HUES64 (cell line): ENCODE measurements at regions not wholly inside any gene's neighbourhood (a gene's known extent, or its start where the extent isn't known, plus 50 kb on each side); places are given as distances from the start of the nearest gene placed in this dataset.
"Not testable (repeated sequence)": the region's sequence is repeated elsewhere in the genome, so short reads cannot be mapped to it uniquely, and the experiment has no call there.

Experiments used
- H3K27ac ChIP-seq: 2 replicates; pipeline ENCODE4 v1.7.0; 2013; ENCODE audit warnings: low read depth, low read length, inconsistent platforms
- H3K27me3 ChIP-seq: 2 replicates; pipeline ENCODE4 v1.6.1; 2013; ENCODE audit warnings: mild to moderate bottlenecking, low read length; ENCODE audit not compliant: insufficient read depth
- H3K36me3 ChIP-seq: 2 replicates; pipeline ENCODE4 v1.6.1; 2013; ENCODE audit warnings: mild to moderate bottlenecking, low read length; ENCODE audit not compliant: insufficient read depth
- H3K4me1 ChIP-seq: 2 replicates; pipeline ENCODE4 v1.6.1; 2013; ENCODE audit warnings: mild to moderate bottlenecking, low read length, moderate library complexity; ENCODE audit not compliant: insufficient read depth
- H3K4me3 ChIP-seq: 2 replicates; pipeline ENCODE4 v1.5.1; 2013; ENCODE audit warnings: mild to moderate bottlenecking, low read length, moderate library complexity
- H3K9ac ChIP-seq: 2 replicates; pipeline ENCODE4 v1.6.1; 2013; ENCODE audit warnings: mild to moderate bottlenecking, low read depth, low read length
- H3K9me3 ChIP-seq: 2 replicates; pipeline ENCODE4 v1.6.1; 2013; ENCODE audit warnings: low read depth, low read length; ENCODE audit not compliant: insufficient read depth
- WGBS: fragments of 150-250, 120-280 bp; methylation state at CpG from one replicate; pipeline ENCODE4 v1.1.7; 2013; ENCODE audit warnings: missing lambda C conversion rate; 5-methylcytosine and 5-hydroxymethylcytosine counted together

GRCh38 chr3:167051421-167051820 is 328.7 kb downstream of the ZBBX start:
- no peaks in the 10 kb centered on the region for H3K36me3 ChIP-seq
- no peak overlapping the region for H3K27ac ChIP-seq
- WGBS: 73% methylated on average over 4 of the region's 4 CpGs
- no peak overlapping the region for H3K9ac ChIP-seq
- H3K4me1 ChIP-seq: peaks cover 6% of the 10 kb centered on the region
- H3K27me3 ChIP-seq: no peaks in the 10 kb centered on the region
- no peaks in the 10 kb centered on the region for H3K9me3 ChIP-seq
- no peak overlapping the region for H3K4me3 ChIP-seq

DNA sequence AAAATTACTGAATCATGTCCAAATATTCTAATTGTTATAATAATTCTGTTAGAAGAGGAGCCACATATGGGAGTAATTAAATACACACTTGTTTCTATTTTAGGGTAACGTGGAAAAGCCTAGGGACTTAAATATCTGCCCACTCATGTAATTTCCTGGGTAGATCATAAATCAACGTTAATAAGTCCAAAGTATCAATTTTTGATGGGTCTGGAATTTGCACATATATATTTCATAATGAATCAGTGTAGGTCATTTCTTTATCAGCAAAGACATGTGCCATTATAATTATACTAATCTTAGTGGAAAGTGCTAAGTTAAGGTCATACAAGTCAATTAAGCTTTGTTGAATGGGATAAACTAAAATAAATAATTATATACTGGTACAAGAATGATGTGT is 346.2 kb downstream of the ZBBX start:
- no CpG with 5 or more reads among the region's 2 CpGs for WGBS
- H3K4me1 ChIP-seq: no peaks in the 10 kb centered on the region
- no peaks in the 10 kb centered on the region for H3K9me3 ChIP-seq
- H3K4me3 ChIP-seq: no peak overlapping the region
- H3K27ac ChIP-seq: no peak overlapping the region
- H3K36me3 ChIP-seq: no peaks in the 10 kb centered on the region
- no peak overlapping the region for H3K9ac ChIP-seq
- no peaks in the 10 kb centered on the region for H3K27me3 ChIP-seq

DNA sequence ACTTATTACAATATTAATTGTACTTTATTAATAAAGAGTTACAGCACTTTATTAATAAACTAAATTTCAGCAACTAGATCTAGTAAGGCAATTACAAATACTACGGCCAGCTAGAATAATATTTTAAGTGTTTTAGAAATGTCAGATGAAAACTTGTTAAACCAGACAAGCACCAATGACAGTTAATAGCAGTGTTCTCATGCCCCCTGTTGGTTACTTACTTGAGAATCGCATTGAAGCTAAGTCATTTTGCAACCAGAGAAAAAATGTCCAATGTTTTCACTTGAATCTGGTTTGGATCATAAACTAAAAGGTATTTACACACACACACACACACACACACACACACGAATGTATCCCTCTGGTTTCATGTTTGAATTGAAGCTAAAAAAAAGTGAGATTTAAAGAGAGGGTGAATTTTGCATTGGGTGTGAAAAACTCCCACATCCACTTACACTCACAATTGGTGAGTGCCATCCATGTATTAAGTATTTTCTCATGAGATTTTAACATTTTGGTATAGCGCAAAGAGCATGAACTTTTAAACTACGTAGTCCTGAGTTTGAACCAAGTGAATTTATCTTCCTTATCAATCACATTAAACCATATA is 347.7 kb downstream of the ZBBX start:
- Histone ChIP-seq H3K36me3 (no peaks in the 10 kb centered on the region), H3K27me3 (no peaks in the 10 kb centered on the region), H3K9ac (no peak overlapping the region), H3K27ac (no peak overlapping the region), H3K4me3 (no peak overlapping the region), H3K4me1 (no peaks in the 10 kb centered on the region), H3K9me3 (no peaks in the 10 kb centered on the region)
- WGBS: 68% methylated on average over 3 of the region's 5 CpGs

DNA sequence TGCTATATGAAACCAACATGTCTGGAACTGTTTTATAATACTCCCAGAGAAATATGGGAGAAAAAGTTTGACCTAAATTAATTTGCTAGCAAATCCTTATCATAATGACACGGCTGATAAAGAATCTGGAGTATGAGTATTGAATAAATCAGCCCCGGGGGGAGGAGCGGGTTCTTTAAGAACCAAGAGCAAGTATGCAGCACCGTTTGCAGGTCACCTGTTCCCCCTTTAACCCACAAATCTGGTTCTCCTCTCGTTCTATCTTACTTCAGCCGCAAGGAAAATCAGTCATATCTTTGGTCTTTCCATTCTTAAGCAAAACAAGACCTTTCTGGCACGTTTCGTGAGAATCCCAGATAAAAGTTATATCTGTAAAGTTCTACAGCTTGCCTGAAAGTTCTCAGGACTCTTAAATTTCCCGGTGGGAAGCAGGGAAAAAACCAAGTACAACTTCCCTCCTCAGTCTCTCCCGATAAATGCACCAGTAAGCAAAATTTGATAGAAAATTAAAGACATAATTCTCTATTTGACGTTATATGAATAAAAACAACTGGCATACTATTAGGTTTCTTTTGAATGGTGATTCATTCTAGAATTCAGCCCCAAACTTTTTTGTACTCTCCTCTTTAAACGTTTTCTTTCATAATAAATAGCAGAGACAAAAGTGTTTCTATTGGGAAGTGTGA is 348.6 kb downstream of the ZBBX start:
- H3K4me1 ChIP-seq: no peaks in the 10 kb centered on the region
- 81% methylated on average over 10 of the region's 12 CpGs for WGBS
- no peak overlapping the region for H3K27ac ChIP-seq
- no peak overlapping the region for H3K9ac ChIP-seq
- no peak overlapping the region for H3K4me3 ChIP-seq
- H3K36me3 ChIP-seq: no peaks in the 10 kb centered on the region
- H3K27me3 ChIP-seq: no peaks in the 10 kb centered on the region
- no peaks in the 10 kb centered on the region for H3K9me3 ChIP-seq

- Histone ChIP-seq H3K4me1 (no peaks in the 10 kb centered on the region), H3K36me3 (no peaks in the 10 kb centered on the region), H3K9ac (no peak overlapping the region), H3K9me3 (no peaks in the 10 kb centered on the region), H3K27me3 (no peaks in the 10 kb centered on the region), H3K27ac (no peak overlapping the region), H3K4me3 (no peak overlapping the region)
- WGBS: 87% methylated on average over 3 of the region's 4 CpGs
These were observed 349.9 kb downstream of the ZBBX start for GRCh38 chr3:167030082-167030725.

DNA sequence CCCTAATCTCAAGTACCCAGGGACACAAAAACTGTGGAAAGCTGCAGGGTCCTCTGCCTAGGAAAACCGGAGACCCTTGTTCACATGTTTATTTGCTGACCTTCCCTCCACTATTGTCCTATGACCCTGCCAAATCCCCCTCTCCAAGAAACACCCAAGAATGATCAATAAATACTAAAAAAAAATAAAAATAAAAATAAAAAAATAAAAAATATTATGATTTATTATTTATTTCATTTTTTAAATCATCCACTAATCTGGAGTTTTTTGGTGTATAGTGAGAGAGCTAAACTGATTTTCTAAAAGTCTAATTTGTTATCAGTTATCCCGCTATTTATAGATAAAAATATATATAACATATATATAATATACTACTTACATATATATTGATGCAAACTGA is 360.6 kb downstream of the ZBBX start:
- H3K9me3 ChIP-seq, H3K4me1 ChIP-seq, H3K27me3 ChIP-seq, H3K27ac ChIP-seq, H3K4me3 ChIP-seq, H3K36me3 ChIP-seq, H3K9ac ChIP-seq: not testable (repeated sequence)
- 94% methylated on average over 1 of the region's 2 CpGs for WGBS

GRCh38 chr3:167018591-167019111 is 361.4 kb downstream of the ZBBX start:
- H3K9ac ChIP-seq, H3K27me3 ChIP-seq, H3K4me3 ChIP-seq, H3K4me1 ChIP-seq, H3K27ac ChIP-seq, H3K9me3 ChIP-seq, H3K36me3 ChIP-seq: not testable (repeated sequence)
- 89% methylated on average over 34 of the region's 34 CpGs for WGBS

DNA sequence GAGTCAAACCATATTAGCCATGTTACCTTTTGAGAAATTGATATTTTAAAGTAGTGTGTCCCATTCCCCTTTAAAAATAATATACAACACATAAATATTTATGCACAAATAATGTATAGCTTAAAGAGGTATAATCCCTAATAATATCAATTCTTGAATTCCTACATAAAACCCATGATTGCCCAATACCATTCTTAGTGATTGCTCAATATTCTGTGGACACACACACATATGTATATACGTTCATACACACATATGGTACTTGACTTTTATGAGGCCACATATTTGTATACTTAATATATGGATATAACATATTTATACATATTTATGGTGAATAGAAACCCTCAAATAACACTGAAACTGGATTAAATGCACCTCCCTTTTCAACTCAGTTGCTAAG is 367.4 kb downstream of the ZBBX start:
- no CpG with 5 or more reads among the region's 1 CpG for WGBS
- H3K4me1 ChIP-seq: no peaks in the 10 kb centered on the region
- no peaks in the 10 kb centered on the region for H3K27me3 ChIP-seq
- H3K9me3 ChIP-seq: no peaks in the 10 kb centered on the region
- no peak overlapping the region for H3K27ac ChIP-seq
- H3K36me3 ChIP-seq: no peaks in the 10 kb centered on the region
- no peak overlapping the region for H3K9ac ChIP-seq
- H3K4me3 ChIP-seq: no peak overlapping the region

GRCh38 chr3:167008791-167009190 is 371.3 kb downstream of the ZBBX start:
- no peaks in the 10 kb centered on the region for H3K4me1 ChIP-seq

GRCh38 chr3:167001374-167001773 is 378.7 kb downstream of the ZBBX start:
- Histone ChIP-seq H3K4me3 (no peak overlapping the region), H3K9ac (no peak overlapping the region), H3K9me3 (peaks cover 21% of the 10 kb centered on the region), H3K27me3 (no peaks in the 10 kb centered on the region), H3K27ac (no peak overlapping the region), H3K4me1 (no peaks in the 10 kb centered on the region), H3K36me3 (no peaks in the 10 kb centered on the region)
- WGBS: 89% methylated on average over 4 of the region's 4 CpGs

More at GRCh38 chr3:167008791-167009190, 371.3 kb downstream of the ZBBX start:
- no peak overlapping the region for H3K27ac ChIP-seq
- no peaks in the 10 kb centered on the region for H3K27me3 ChIP-seq
- no peak overlapping the region for H3K4me3 ChIP-seq
- no peak overlapping the region for H3K9ac ChIP-seq
- no peaks in the 10 kb centered on the region for H3K36me3 ChIP-seq
- H3K9me3 ChIP-seq: no peaks in the 10 kb centered on the region

- H3K27ac ChIP-seq: no peak overlapping the region
- no peaks in the 10 kb centered on the region for H3K4me1 ChIP-seq
- no peaks in the 10 kb centered on the region for H3K27me3 ChIP-seq
These were observed 387.0 kb downstream of the ZBBX start for GRCh38 chr3:166993015-166993630.

More at GRCh38 chr3:166993015-166993630, 387.0 kb downstream of the ZBBX start:
- WGBS: 88% methylated on average over 1 of the region's 2 CpGs
- no peaks in the 10 kb centered on the region for H3K36me3 ChIP-seq
- no peak overlapping the region for H3K9ac ChIP-seq
- no peaks in the 10 kb centered on the region for H3K9me3 ChIP-seq
- H3K4me3 ChIP-seq: no peak overlapping the region
